Fibroblast of lung (primary cell): ENCODE measurements at regions not wholly inside any gene's neighbourhood (a gene's known extent, or its start where the extent isn't known, plus 50 kb on each side); places are given as distances from the start of the nearest gene placed in this dataset.

Experiments used
- DNase-seq, 2 donors: peaks; one replicate each; pipeline versions ENCODE4 v3.0.0 to v3.0.0-alpha.2; 2010; ENCODE audit warnings: low read depth in 2 of 2
- H2AFZ ChIP-seq: 2 replicates; pipeline ENCODE4 v1.5.1; 2012; ENCODE audit warnings: low read length, control low read depth, inconsistent platforms
- H3K27ac ChIP-seq: 2 replicates; pipeline ENCODE4 v1.5.1; 2011; ENCODE audit warnings: low read length, control low read depth; ENCODE audit not compliant: insufficient read depth
- H3K27me3 ChIP-seq: 2 replicates; pipeline ENCODE4 v1.5.1; 2011; ENCODE audit warnings: mild to moderate bottlenecking, low read length; ENCODE audit not compliant: control insufficient read depth, insufficient read depth
- H3K36me3 ChIP-seq: 2 replicates; pipeline ENCODE4 v1.5.1; 2011; ENCODE audit warnings: low read length; ENCODE audit not compliant: control insufficient read depth, insufficient read depth
- H3K4me1 ChIP-seq: 2 replicates; pipeline ENCODE4 v1.5.1; 2011; ENCODE audit warnings: low read length; ENCODE audit not compliant: control insufficient read depth, insufficient read depth; ENCODE audit errors: extremely low read depth
- H3K4me2 ChIP-seq: 2 replicates; pipeline ENCODE4 v1.5.1; 2011; ENCODE audit warnings: low read length, control low read depth; ENCODE audit not compliant: insufficient read depth; ENCODE audit errors: extremely low read depth
- H3K4me3 ChIP-seq, 4 experiments: fragments of 200-600 bp in 1 of 4; sonication (generic) in 1 of 4; replicated peaks in 1 of 4; 2 replicates each; pipeline ENCODE4 v1.5.1; 2011 to 2016; ENCODE audit warnings: low read length in 4 of 4, low read depth in 3 of 4, mild to moderate bottlenecking in 3 of 4, control low read depth in 2 of 4, inconsistent platforms in 1 of 4, mixed read lengths in 1 of 4; ENCODE audit not compliant: insufficient read depth in 1 of 4; ENCODE audit errors: control extremely low read depth in 1 of 4
- H3K79me2 ChIP-seq: 2 replicates; pipeline ENCODE4 v1.5.1; 2012; ENCODE audit warnings: mild to moderate bottlenecking, low read length, inconsistent platforms; ENCODE audit not compliant: control insufficient read depth, insufficient read depth
- H3K9ac ChIP-seq: 2 replicates; pipeline ENCODE4 v1.5.1; 2011; ENCODE audit warnings: mild to moderate bottlenecking, low read length, control low read depth; ENCODE audit not compliant: insufficient read depth
- H3K9me3 ChIP-seq: 2 replicates; pipeline ENCODE4 v1.5.1; 2012; ENCODE audit warnings: low read depth, low read length; ENCODE audit not compliant: control insufficient read depth, insufficient read depth
- H4K20me1 ChIP-seq: 2 replicates; pipeline ENCODE4 v1.5.1; 2011; ENCODE audit warnings: low read length; ENCODE audit not compliant: control insufficient read depth, insufficient read depth; ENCODE audit errors: extremely low read depth
- CTCF ChIP-seq, 2 donors: IDR thresholded peaks in 1 of 2; conservative IDR thresholded peaks in 1 of 2; 1 replicate in 1 of 2; 2 replicates in 1 of 2; pipeline ENCODE4 v1.5.1; 2011 to 2012; ENCODE audit warnings: low read length in 2 of 2, control low read depth in 1 of 2, inconsistent platforms in 1 of 2, low read depth in 1 of 2, mild to moderate bottlenecking in 1 of 2
- EZH2 ChIP-seq: IDR thresholded peaks from 2 replicates; pipeline ENCODE4 v1.5.1; 2012; ENCODE audit warnings: low read length, control low read depth, mild to moderate bottlenecking; ENCODE audit errors: missing control alignments

GRCh38 chr5:110007101-110007500 is 317.4 kb downstream of the MAN2A1 start:
- Histone ChIP-seq H3K36me3 (no peaks in the 10 kb centered on the region), H3K9me3 (no peaks in the 10 kb centered on the region), H2AFZ (no peak overlapping the region), H4K20me1 (no peaks in the 10 kb centered on the region), H3K4me2 (no peak overlapping the region), H3K79me2 (no peaks in the 10 kb centered on the region), H3K27me3 (no peaks in the 10 kb centered on the region), H3K4me1 (no peaks in the 10 kb centered on the region), H3K9ac (no peak overlapping the region), H3K4me3 (no peak overlapping the region), H3K27ac (no peak overlapping the region)
- no peak for DNase-seq
- TF ChIP-seq CTCF (conservative IDR thresholded peaks at IDR 0.05 in 1 of 2, IDR thresholded peaks at IDR 0.05 in 1 of 2; ENCODE audit: low read depth in 1 of 2, low read length in 2 of 2) (no peak), EZH2 (no peak)

GRCh38 chr5:110008131-110008530 is 318.4 kb downstream of the MAN2A1 start:
- H3K36me3 ChIP-seq, result no peaks in the 10 kb centered on the region
- TF ChIP-seq CTCF (conservative IDR thresholded peaks at IDR 0.05 in 1 of 2, IDR thresholded peaks at IDR 0.05 in 1 of 2; ENCODE audit: low read depth in 1 of 2, low read length in 2 of 2) (no peak), EZH2 (no peak)
- no peaks in the 10 kb centered on the region for H3K9me3 ChIP-seq
- H3K4me3 ChIP-seq, result no peak overlapping the region
- H3K27me3 ChIP-seq, result no peaks in the 10 kb centered on the region
- no peak overlapping the region for H3K27ac ChIP-seq
- peak in 1 of 2 donors; percentile 43 for DNase-seq
- no peak overlapping the region for H3K9ac ChIP-seq
- H3K4me1 ChIP-seq, result no peaks in the 10 kb centered on the region
- H4K20me1 ChIP-seq, result no peaks in the 10 kb centered on the region
- no peaks in the 10 kb centered on the region for H3K79me2 ChIP-seq
- no peak overlapping the region for H2AFZ ChIP-seq
- no peak overlapping the region for H3K4me2 ChIP-seq

- Histone ChIP-seq H3K4me1 (no peaks in the 10 kb centered on the region), H3K79me2 (no peaks in the 10 kb centered on the region), H3K4me3 (no peak overlapping the region), H3K27me3 (no peaks in the 10 kb centered on the region), H4K20me1 (no peaks in the 10 kb centered on the region), H3K9me3 (no peaks in the 10 kb centered on the region), H2AFZ (no peak overlapping the region), H3K36me3 (no peaks in the 10 kb centered on the region), H3K9ac (no peak overlapping the region), H3K4me2 (no peak overlapping the region), H3K27ac (no peak overlapping the region)
- TF ChIP-seq CTCF (conservative IDR thresholded peaks at IDR 0.05 in 1 of 2, IDR thresholded peaks at IDR 0.05 in 1 of 2; ENCODE audit: low read depth in 1 of 2, low read length in 2 of 2), result no peak
- TF ChIP-seq EZH2, result no peak
- DNase-seq, result no peak
Observed at GRCh38 chr5:110012145-110012544, 322.4 kb downstream of the MAN2A1 start.
